Ishikawa (cell line): ENCODE measurements at regions not wholly inside any gene's neighbourhood (a gene's known extent, or its start where the extent isn't known, plus 50 kb on each side); places are given as distances from the start of the nearest gene placed in this dataset.

ENCODE experiments used
- CREB1 ChIP-seq: IDR thresholded peaks from 2 replicates; pipeline ENCODE4 v1.6.1; 2012; ENCODE audit warnings: low read depth
- EGR1 ChIP-seq: IDR thresholded peaks from 2 replicates; pipeline ENCODE4 v1.6.1; 2012
- EP300 ChIP-seq: IDR thresholded peaks from 2 replicates; pipeline ENCODE4 v1.6.1; 2012; ENCODE audit warnings: borderline replicate concordance
- TAF1 ChIP-seq: IDR thresholded peaks from 2 replicates; pipeline ENCODE4 v1.6.1; 2012; ENCODE audit warnings: low read depth, mild to moderate bottlenecking
- TCF12 ChIP-seq: IDR thresholded peaks from 2 replicates; pipeline ENCODE4 v1.6.1; 2012; ENCODE audit warnings: low read depth
- TF ChIP-seq, protein P1 (sequence below): IDR thresholded peaks from 2 replicates; pipeline ENCODE4 v1.6.1; 2012; ENCODE audit warnings: low read depth, mild to moderate bottlenecking
- TF ChIP-seq, protein P2 (sequence below): IDR thresholded peaks from 2 replicates; pipeline ENCODE4 v1.6.1; 2012

- TF ChIP-seq TAF1, result no peak
- TF ChIP-seq EGR1, result no peak
- TF ChIP-seq, protein P1, sequence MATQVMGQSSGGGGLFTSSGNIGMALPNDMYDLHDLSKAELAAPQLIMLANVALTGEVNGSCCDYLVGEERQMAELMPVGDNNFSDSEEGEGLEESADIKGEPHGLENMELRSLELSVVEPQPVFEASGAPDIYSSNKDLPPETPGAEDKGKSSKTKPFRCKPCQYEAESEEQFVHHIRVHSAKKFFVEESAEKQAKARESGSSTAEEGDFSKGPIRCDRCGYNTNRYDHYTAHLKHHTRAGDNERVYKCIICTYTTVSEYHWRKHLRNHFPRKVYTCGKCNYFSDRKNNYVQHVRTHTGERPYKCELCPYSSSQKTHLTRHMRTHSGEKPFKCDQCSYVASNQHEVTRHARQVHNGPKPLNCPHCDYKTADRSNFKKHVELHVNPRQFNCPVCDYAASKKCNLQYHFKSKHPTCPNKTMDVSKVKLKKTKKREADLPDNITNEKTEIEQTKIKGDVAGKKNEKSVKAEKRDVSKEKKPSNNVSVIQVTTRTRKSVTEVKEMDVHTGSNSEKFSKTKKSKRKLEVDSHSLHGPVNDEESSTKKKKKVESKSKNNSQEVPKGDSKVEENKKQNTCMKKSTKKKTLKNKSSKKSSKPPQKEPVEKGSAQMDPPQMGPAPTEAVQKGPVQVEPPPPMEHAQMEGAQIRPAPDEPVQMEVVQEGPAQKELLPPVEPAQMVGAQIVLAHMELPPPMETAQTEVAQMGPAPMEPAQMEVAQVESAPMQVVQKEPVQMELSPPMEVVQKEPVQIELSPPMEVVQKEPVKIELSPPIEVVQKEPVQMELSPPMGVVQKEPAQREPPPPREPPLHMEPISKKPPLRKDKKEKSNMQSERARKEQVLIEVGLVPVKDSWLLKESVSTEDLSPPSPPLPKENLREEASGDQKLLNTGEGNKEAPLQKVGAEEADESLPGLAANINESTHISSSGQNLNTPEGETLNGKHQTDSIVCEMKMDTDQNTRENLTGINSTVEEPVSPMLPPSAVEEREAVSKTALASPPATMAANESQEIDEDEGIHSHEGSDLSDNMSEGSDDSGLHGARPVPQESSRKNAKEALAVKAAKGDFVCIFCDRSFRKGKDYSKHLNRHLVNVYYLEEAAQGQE, result no peak
- no peak for TF ChIP-seq TCF12
- TF ChIP-seq, protein P2, sequence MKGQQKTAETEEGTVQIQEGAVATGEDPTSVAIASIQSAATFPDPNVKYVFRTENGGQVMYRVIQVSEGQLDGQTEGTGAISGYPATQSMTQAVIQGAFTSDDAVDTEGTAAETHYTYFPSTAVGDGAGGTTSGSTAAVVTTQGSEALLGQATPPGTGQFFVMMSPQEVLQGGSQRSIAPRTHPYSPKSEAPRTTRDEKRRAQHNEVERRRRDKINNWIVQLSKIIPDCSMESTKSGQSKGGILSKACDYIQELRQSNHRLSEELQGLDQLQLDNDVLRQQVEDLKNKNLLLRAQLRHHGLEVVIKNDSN, result no peak
- no peak for TF ChIP-seq EP300
- TF ChIP-seq CREB1, result no peak
Observed at GRCh38 chr2:189327879-189328847, 113.1 kb upstream of the WDR75 start.
